Ishikawa (cell line): ENCODE measurements at regions not wholly inside any gene's neighbourhood (a gene's known extent, or its start where the extent isn't known, plus 50 kb on each side); places are given as distances from the start of the nearest gene placed in this dataset.

Experiments used
- CEBPB ChIP-seq: IDR thresholded peaks from 2 replicates; pipeline ENCODE4 v1.6.1; 2012
- CREB1 ChIP-seq: IDR thresholded peaks from 2 replicates; pipeline ENCODE4 v1.6.1; 2012; ENCODE audit warnings: low read depth
- EGR1 ChIP-seq: IDR thresholded peaks from 2 replicates; pipeline ENCODE4 v1.6.1; 2012
- EP300 ChIP-seq: IDR thresholded peaks from 2 replicates; pipeline ENCODE4 v1.6.1; 2012; ENCODE audit warnings: borderline replicate concordance
- FOXM1 ChIP-seq: IDR thresholded peaks from 2 replicates; pipeline ENCODE4 v1.6.1; 2012; ENCODE audit warnings: low read depth, borderline replicate concordance
- NFIC ChIP-seq: IDR thresholded peaks from 2 replicates; pipeline ENCODE4 v1.6.1; 2012
- RAD21 ChIP-seq: IDR thresholded peaks from 2 replicates; pipeline ENCODE4 v1.6.1; 2012; ENCODE audit warnings: low read depth
- TAF1 ChIP-seq: IDR thresholded peaks from 2 replicates; pipeline ENCODE4 v1.6.1; 2012; ENCODE audit warnings: low read depth, mild to moderate bottlenecking
- TCF12 ChIP-seq: IDR thresholded peaks from 2 replicates; pipeline ENCODE4 v1.6.1; 2012; ENCODE audit warnings: low read depth
- TEAD4 ChIP-seq: IDR thresholded peaks from 2 replicates; pipeline ENCODE4 v1.6.1; 2012
- YY1 ChIP-seq: IDR thresholded peaks from 2 replicates; pipeline ENCODE4 v1.6.1; 2012; ENCODE audit warnings: low read depth
- ZBTB7A ChIP-seq: IDR thresholded peaks from 2 replicates; pipeline ENCODE4 v1.6.1; 2012; ENCODE audit warnings: low read depth
- TF ChIP-seq, protein P1 (sequence below): IDR thresholded peaks from 2 replicates; pipeline ENCODE4 v1.6.1; 2012
- TF ChIP-seq, protein P2 (sequence below): IDR thresholded peaks from 2 replicates; pipeline ENCODE4 v1.6.1; 2012
- TF ChIP-seq, protein P3 (sequence below): IDR thresholded peaks from 2 replicates; pipeline ENCODE4 v1.6.1; 2012; ENCODE audit warnings: low read depth, mild to moderate bottlenecking

DNA sequence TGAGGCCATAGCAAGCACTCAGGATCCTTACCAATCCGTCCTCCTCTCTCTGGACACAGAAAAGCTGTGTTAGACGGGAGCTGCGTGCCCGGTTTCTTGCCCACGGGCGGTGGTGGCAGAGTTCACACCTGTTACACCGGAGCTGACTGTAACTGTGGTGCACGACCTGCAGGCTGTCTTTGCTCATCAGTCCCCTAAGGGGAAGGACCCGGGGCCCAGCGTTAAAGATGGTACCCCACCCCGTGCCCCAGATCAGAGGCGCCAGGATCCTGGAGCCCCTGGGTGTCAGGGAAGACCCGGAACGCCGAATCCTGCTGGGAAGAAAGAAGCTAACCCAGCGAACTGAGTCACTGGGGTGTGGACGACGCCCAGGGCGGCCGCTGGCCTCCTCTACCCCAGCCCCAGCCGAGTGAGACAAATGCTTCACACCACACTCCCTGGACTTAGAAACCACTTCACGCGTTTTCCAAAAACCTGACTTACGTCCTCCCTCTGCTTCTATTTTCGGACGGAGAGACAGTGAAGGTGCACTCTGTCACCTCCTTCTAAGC lies 293.6 kb upstream of the SALL3 start:
- TF ChIP-seq FOXM1 = no peak
- TF ChIP-seq, protein P1, sequence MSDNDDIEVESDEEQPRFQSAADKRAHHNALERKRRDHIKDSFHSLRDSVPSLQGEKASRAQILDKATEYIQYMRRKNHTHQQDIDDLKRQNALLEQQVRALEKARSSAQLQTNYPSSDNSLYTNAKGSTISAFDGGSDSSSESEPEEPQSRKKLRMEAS = no peak
- no peak for TF ChIP-seq EGR1
- TF ChIP-seq NFIC = no peak
- TF ChIP-seq, protein P2, sequence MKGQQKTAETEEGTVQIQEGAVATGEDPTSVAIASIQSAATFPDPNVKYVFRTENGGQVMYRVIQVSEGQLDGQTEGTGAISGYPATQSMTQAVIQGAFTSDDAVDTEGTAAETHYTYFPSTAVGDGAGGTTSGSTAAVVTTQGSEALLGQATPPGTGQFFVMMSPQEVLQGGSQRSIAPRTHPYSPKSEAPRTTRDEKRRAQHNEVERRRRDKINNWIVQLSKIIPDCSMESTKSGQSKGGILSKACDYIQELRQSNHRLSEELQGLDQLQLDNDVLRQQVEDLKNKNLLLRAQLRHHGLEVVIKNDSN = no peak
- TF ChIP-seq EP300 = no peak
- no peak for TF ChIP-seq TEAD4
- no peak for TF ChIP-seq CREB1
- TF ChIP-seq ZBTB7A = no peak
- TF ChIP-seq RAD21 = no peak
- TF ChIP-seq CEBPB = no peak
- TF ChIP-seq, protein P3, sequence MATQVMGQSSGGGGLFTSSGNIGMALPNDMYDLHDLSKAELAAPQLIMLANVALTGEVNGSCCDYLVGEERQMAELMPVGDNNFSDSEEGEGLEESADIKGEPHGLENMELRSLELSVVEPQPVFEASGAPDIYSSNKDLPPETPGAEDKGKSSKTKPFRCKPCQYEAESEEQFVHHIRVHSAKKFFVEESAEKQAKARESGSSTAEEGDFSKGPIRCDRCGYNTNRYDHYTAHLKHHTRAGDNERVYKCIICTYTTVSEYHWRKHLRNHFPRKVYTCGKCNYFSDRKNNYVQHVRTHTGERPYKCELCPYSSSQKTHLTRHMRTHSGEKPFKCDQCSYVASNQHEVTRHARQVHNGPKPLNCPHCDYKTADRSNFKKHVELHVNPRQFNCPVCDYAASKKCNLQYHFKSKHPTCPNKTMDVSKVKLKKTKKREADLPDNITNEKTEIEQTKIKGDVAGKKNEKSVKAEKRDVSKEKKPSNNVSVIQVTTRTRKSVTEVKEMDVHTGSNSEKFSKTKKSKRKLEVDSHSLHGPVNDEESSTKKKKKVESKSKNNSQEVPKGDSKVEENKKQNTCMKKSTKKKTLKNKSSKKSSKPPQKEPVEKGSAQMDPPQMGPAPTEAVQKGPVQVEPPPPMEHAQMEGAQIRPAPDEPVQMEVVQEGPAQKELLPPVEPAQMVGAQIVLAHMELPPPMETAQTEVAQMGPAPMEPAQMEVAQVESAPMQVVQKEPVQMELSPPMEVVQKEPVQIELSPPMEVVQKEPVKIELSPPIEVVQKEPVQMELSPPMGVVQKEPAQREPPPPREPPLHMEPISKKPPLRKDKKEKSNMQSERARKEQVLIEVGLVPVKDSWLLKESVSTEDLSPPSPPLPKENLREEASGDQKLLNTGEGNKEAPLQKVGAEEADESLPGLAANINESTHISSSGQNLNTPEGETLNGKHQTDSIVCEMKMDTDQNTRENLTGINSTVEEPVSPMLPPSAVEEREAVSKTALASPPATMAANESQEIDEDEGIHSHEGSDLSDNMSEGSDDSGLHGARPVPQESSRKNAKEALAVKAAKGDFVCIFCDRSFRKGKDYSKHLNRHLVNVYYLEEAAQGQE = no peak

DNA sequence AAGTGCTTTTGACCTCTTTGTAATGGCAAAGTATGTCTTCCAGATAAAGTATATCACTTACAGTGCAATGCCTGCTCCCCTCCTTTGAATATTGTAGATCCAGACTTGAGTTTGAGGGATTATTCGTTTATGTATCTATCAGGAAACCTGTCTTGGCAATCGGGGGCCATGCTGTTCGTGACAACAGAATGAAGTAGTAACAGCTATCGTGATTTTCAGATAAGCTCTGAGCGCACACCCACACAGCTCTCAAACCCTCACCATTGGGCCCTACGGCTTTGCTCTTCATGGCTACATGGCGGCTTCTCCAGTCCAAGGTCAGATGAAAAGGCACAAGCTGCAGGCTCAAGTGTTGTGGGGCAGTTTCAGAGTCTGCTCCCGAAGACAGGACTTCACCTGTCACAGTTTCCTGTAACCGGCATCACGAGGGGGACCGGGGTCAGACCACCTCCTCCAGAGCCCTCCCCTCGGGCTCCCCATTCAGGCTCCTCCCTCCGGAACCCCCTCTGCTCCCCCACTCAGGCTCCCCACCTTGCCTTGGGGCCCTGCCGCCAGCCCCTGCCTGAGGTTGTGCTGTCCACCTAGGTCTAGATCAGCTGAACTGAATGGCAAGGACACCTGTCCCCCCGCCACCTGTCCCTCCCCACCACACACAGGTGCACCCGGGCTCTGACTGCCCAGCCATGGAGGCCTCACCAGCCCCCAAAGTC lies 292.5 kb upstream of the SALL3 start:
- TF ChIP-seq NFIC (no peak), FOXM1 (no peak)

DNA sequence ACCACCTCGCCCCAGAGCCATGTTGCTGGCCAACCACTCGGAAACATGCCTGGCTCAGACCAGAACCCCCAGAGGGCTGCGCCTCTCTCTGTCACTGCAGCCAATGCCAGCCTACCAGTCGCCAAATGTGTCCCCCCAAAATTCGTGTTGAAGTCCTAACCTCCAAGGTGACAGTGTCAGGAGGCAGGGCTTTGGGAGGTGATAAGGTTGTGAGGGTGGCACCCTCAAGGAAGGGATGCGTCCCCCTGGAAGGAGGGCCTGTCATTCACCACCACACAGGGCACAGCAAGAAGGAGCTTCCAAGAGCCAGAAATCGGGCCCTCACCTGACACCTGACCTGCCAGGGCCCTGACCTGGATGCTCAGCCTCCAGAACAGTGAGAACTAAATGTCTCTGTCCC lies 291.9 kb upstream of the SALL3 start:
- no peak for TF ChIP-seq NFIC
- TF ChIP-seq EP300 = no peak
- TF ChIP-seq, protein P1 = no peak

DNA sequence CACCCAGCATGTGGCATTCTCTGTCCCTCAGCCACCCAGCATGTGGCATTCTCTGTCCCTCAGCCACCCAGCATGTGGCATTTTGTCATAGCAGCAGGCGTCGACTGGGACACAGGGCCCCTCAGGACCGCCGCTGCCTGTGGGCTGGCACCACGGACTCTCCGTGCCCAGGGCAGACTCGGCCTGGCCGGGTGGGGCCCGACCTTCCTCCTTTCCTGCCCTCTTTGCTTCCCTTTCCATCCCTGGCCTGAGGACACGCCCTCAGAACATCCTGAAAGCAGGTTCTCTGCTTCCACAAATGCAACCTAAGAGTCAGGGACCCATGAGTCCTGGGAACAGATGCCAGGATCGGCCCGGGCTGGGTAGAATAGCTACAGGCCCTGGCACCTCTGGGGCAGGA lies 291.4 kb upstream of the SALL3 start:
- no peak for TF ChIP-seq EP300
- no peak for TF ChIP-seq EGR1
- TF ChIP-seq TCF12 = no peak
- no peak for TF ChIP-seq FOXM1
- no peak for TF ChIP-seq TAF1
- no peak for TF ChIP-seq ZBTB7A
- TF ChIP-seq CEBPB = no peak
- no peak for TF ChIP-seq CREB1
- TF ChIP-seq, protein P1 = no peak
- TF ChIP-seq NFIC = no peak
- no peak for TF ChIP-seq YY1
- no peak for TF ChIP-seq TEAD4
- TF ChIP-seq, protein P3 = no peak

DNA sequence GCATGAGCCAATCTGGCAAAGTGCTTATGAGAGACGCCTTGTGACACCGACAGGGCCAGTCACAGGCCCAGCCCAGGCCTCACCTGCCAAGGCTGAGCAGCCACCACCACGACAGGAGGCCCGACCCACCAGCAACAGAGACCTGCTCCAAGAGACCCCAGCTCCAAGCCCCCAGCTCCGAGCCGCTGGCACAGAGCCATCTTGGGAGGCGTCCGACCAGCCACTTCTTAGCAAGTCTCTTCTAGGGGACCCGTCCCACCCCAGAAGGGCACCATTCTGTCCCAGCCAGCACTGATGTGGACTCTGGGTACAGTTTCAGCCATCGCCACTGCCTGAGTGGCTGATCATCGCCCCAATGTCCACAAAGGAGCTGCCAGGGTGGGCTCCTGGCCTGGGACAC lies 290.7 kb upstream of the SALL3 start:
- no peak for TF ChIP-seq ZBTB7A
- no peak for TF ChIP-seq EGR1
- no peak for TF ChIP-seq CREB1
- TF ChIP-seq, protein P3 = no peak
- TF ChIP-seq YY1 = no peak
- no peak for TF ChIP-seq RAD21
- no peak for TF ChIP-seq FOXM1
- no peak for TF ChIP-seq TEAD4
- TF ChIP-seq NFIC = no peak
- TF ChIP-seq TCF12 = no peak
- TF ChIP-seq, protein P2 = no peak
- TF ChIP-seq CEBPB = no peak
- TF ChIP-seq, protein P1 = no peak
- no peak for TF ChIP-seq EP300
- TF ChIP-seq TAF1 = no peak
